Fibroblast of skin of abdomen (primary cell): ENCODE measurements at regions not wholly inside any gene's neighbourhood (a gene's known extent, or its start where the extent isn't known, plus 50 kb on each side); places are given as distances from the start of the nearest gene placed in this dataset.

Source experiments
- DNase-seq: peaks from one replicate; pipeline ENCODE4 v3.0.0-alpha.2; 2013

DNA sequence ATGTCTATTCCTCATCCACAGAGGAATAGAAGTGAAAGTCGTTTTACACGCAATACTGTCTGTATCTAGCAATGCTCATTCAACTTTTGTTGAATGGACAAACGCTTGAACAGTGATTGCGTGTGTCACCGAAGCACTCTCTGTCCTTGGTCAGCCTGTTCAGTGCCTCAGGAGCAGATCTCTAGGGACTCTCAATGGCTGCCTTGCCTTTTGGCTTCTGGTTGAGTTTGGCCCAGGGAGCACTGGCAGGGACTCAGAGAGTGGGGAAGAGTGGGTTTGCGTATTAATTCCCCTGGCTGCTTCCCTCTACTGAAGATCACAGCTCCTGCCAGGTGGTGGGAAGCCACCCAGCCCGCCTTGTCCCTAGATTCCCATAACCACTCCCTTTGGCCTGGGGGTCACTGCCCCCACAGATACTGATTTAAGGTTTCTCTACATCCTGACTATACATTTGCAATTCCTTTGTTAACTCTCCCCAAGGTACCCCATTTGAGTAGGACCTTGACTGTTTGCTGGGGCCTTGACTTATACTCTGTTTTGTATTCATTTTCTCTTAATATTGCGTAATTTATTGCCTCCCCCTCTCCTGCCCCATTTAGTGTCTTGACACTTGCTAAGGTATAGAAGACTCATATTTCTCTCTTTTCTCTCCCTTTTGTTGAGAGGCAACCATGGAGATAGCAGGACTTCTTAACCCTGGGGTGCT is 61.7 kb upstream of the USP24 start:
- DNase-seq = no peak

DNA sequence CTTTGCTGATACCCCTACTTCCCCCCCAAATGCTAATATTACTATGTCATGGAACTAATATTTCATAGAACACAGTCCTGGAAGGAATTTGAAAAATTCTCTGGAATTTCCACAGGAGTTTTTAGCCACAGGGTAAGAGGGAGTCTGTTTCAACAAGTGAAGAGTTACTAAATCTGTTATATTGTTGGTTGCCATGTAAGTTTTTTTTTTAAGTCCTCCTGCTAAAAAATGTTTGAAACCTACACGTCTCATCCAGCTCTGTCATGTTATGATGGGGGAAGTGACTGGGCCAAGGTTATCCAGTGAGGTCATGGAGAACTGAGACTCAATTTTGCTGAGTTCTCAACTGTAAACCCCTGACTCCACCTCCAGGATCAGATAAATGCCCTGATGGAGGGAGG is 60.8 kb upstream of the USP24 start:
- DNase-seq = peak; percentile 52

DNA sequence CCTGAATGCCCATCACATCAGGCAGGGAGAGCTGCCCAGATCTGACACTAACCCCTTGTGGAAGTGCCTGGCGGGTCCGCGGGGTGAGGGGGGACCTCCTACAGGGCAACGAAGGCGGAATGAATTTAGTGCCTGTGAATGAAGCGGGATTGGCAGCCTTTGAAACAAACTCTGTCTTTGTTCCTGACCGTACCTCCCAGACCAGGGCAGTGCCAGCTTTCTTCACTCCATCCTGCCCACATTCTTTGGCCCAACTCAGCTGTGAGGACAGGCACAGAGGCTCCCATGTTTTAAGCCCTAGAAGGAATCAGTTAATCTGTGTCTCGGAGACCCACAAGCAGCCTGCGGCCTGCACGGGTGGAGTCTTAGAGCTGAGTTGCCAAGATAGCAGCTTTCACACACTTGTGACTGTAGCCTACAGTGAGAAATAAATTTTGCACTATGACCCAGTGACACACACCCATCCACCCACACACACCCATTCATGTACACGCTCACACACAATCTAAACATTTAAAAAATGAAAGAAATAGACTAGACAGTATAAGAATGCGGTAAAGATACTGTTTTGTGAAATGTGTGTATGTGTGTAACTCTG is 60.1 kb upstream of the USP24 start:
- DNase-seq = peak; percentile 25

DNA sequence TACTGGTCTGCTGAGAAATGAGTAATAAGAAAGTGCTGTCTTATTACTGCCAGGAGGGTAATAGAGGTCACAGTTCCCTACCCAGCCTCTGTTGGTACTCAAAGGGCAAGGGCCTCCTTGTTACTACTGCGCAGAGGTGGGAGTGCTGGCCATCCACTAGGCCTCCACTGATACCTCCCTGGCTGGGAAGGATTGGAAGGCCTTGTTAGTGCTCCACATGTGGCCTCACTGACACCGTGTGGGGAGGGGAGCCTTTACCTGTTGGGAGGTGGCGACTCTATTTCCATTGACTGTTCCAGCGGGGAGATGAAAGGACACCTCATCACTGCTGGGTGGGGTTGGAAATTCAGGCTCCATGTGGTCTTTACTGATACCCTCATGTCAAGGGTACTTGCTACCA is 57.8 kb upstream of the USP24 start:
- no peak for DNase-seq
